Choroid plexus epithelial cell (primary cell): ENCODE measurements at regions not wholly inside any gene's neighbourhood (a gene's known extent, or its start where the extent isn't known, plus 50 kb on each side); places are given as distances from the start of the nearest gene placed in this dataset.

Experiments used
- DNase-seq: peaks from one replicate; pipeline ENCODE4 v3.0.0-alpha.2; 2010; ENCODE audit warnings: low read depth
- H3K4me3 ChIP-seq: 2 replicates; pipeline ENCODE4 v1.5.1; 2011; ENCODE audit warnings: low read depth, mild to moderate bottlenecking, control low read depth, low read length, moderate library complexity
- TF ChIP-seq, protein P1 (sequence below): conservative IDR thresholded peaks from 2 replicates; pipeline ENCODE4 v1.5.1; 2011; ENCODE audit warnings: low read depth, mild to moderate bottlenecking, control low read depth, inconsistent platforms, low read length, moderate library complexity

DNA sequence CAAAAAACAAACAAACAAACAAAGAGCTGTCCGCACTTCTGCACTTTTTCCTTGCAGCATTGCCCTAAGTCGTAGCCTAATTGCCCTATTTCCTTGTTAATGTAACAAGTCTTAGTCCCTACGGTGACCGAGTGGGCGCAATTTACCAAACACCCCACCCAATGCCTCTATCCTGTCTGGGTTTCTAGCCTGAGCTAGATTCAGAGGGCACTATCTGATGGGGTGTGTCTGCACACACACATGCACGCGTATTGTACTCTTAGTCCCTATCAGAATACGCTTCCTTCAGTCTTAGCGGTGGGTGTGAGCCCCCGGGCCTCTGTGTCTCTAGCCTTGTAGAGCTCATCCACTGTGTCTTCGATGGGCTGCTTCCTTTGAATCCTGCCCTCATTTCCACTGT, 125.9 kb upstream of the DLG1 start:
- no peak overlapping the region for H3K4me3 ChIP-seq
- DNase-seq: no peak
- TF ChIP-seq, protein P1, sequence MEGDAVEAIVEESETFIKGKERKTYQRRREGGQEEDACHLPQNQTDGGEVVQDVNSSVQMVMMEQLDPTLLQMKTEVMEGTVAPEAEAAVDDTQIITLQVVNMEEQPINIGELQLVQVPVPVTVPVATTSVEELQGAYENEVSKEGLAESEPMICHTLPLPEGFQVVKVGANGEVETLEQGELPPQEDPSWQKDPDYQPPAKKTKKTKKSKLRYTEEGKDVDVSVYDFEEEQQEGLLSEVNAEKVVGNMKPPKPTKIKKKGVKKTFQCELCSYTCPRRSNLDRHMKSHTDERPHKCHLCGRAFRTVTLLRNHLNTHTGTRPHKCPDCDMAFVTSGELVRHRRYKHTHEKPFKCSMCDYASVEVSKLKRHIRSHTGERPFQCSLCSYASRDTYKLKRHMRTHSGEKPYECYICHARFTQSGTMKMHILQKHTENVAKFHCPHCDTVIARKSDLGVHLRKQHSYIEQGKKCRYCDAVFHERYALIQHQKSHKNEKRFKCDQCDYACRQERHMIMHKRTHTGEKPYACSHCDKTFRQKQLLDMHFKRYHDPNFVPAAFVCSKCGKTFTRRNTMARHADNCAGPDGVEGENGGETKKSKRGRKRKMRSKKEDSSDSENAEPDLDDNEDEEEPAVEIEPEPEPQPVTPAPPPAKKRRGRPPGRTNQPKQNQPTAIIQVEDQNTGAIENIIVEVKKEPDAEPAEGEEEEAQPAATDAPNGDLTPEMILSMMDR: no peak

DNA sequence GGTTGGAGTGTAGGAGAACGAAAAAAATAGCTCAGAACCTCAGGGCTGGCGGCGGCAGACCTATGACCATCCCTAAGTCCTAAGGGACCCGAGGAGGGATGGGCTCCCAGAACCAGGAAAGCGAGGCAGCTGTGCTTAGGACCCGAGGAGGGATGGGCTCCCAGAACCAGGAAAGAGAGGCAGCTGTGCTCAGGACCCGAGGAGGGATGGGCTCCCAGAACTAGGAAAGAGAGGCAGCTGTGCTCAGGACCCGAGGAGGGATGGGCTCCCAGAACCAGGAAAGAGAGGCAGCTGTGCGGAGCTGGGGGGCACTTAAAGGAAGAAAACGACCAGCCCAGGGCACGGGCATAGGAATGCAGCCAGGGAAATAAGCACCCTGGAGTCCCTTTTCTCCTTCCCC, 125.0 kb upstream of the DLG1 start:
- H3K4me3 ChIP-seq: no peak overlapping the region
- TF ChIP-seq, protein P1: no peak

GRCh38 chr3:197422506-197422905, 124.1 kb upstream of the DLG1 start:
- TF ChIP-seq, protein P1: no peak
- no peak overlapping the region for H3K4me3 ChIP-seq
- DNase-seq: no peak

More for the DNA sequence above, 125.0 kb upstream of the DLG1 start:
- DNase-seq: no peak

DNA sequence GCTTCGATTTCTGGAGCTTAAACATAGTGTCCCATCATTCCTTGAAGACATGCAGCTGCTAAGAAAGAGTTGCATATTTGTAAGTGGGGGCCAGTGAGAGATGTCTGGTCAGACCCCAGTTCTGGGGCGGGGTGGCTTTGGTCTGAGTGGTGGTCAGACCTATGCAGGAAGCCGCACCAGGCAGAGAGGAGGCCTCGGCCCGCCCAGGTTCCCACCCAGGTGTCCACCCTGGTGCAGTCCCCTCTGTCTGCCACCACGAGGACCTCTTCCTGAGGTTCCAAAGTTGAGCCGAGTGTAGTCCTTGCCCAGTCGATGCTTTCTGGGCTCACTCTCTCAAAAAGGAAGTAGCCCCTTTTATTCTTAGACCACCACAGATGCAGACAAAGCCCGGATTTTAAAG, 122.6 kb upstream of the DLG1 start:
- no peak for DNase-seq
- TF ChIP-seq, protein P1: no peak
- H3K4me3 ChIP-seq: no peak overlapping the region

DNA sequence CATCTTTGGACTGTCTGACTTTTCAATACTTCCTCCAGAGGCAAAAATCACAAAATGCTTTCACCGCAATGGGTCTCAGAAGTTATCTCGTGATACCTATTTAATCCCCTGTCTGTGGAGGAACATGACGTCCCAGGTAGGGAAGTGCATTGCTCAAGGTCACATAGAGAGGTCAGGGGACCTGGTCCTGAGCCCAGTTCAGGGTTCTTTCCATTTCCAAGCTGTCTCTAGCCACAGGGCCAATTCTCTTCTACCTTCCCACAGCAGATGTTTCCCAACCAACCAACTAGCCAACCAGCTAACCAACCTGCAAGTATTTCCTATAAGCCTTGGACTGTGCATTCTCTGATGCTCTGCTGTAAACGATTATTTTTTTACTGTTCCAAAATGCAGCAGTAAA, 122.2 kb upstream of the DLG1 start:
- TF ChIP-seq, protein P1: no peak
- no peak for DNase-seq

DNA sequence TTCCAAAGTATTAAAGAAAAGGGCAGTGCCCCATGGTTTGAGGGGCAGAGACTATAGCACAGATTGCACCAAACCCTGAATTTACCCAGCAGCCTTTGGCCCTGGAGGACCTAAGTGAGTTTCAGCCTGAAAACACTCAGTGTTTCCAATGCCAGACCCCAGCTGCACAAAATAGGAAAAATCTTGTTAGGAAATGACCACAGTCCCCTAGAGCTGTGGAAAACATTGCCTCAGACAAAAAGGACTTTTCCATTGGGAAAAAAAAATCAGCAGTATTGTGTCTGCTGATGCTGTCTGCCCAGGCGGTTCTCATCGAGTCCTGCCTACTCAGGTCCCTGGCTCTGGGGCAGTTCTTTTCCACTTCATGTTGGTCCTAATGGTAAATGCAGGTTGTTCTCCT, 121.7 kb upstream of the DLG1 start:
- TF ChIP-seq, protein P1: no peak
- H3K4me3 ChIP-seq: no peak overlapping the region
- DNase-seq: no peak

More for the DNA sequence above, 122.2 kb upstream of the DLG1 start:
- no peak overlapping the region for H3K4me3 ChIP-seq

DNA sequence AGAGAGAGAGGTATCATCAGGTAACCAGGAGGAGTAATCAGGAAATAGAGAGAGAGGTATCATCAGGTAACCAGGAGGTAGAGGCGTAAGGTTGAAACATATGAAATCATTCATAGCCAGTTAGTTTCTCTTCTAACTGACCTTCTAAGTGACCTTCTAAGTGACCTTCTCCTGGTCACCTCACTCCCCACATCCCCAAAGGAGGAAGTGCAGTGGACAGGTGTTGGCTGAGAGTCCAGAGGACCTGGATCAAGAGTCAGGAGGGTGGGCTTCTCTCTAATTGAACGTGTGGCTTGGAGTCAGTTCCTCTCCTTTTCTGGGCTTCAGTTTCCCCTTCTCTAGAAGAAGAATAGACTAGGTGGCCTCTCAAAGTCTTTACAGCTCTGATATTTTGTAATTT, 121.3 kb upstream of the DLG1 start:
- H3K4me3 ChIP-seq: no peak overlapping the region
- no peak for DNase-seq
- TF ChIP-seq, protein P1: no peak
